GM19240 (cell line): ENCODE measurements at regions not wholly inside any gene's neighbourhood (a gene's known extent, or its start where the extent isn't known, plus 50 kb on each side); places are given as distances from the start of the nearest gene placed in this dataset.
"Not testable (repeated sequence)": the region's sequence is repeated elsewhere in the genome, so short reads cannot be mapped to it uniquely, and the experiment has no call there.

Experiments used
- DNase-seq: peaks from one replicate; pipeline ENCODE4 v3.0.0; 2011; ENCODE audit warnings: low spot score; ENCODE audit not compliant: insufficient read length

- DNase-seq, result no peak
Observed at GRCh38 chr12:111155521-111155920, 213.4 kb downstream of the PHETA1 start.

GRCh38 chr12:111155020-111155419 lies 213.9 kb downstream of the PHETA1 start:
- no peak for DNase-seq

GRCh38 chr12:111154147-111154834 lies 214.6 kb downstream of the PHETA1 start:
- DNase-seq, result no peak

- DNase-seq, result no peak
Observed at GRCh38 chr12:111152561-111152960, 216.3 kb downstream of the PHETA1 start.

- no peak for DNase-seq
Observed at GRCh38 chr12:111150921-111151840, 217.7 kb downstream of the PHETA1 start.

- DNase-seq, result no peak
Observed at GRCh38 chr12:111150360-111150759, 218.5 kb downstream of the PHETA1 start.

GRCh38 chr12:111149299-111149698 lies 219.6 kb downstream of the PHETA1 start:
- DNase-seq, result no peak

GRCh38 chr12:111148005-111148404 lies 220.9 kb downstream of the PHETA1 start:
- no peak for DNase-seq

- no peak for DNase-seq
Observed at GRCh38 chr12:111143271-111143670, 222.9 kb upstream of the MYL2 start.

- no peak for DNase-seq
Observed at GRCh38 chr12:111141205-111141604, 220.8 kb upstream of the MYL2 start.

- DNase-seq, result no peak
Observed at GRCh38 chr12:111138016-111138415, 217.6 kb upstream of the MYL2 start.

- DNase-seq, result no peak
Observed at GRCh38 chr12:111135293-111135832, 215.0 kb upstream of the MYL2 start.

- no peak for DNase-seq
Observed at GRCh38 chr12:111130336-111130735, 210.0 kb upstream of the MYL2 start.

- no peak for DNase-seq
Observed at GRCh38 chr12:111129149-111129767, 208.9 kb upstream of the MYL2 start.

GRCh38 chr12:111126331-111126730 lies 206.0 kb upstream of the MYL2 start:
- no peak for DNase-seq

GRCh38 chr12:111124183-111124582 lies 203.8 kb upstream of the MYL2 start:
- DNase-seq, result no peak

- no peak for DNase-seq
Observed at GRCh38 chr12:111123390-111123789, 203.0 kb upstream of the MYL2 start.

GRCh38 chr12:111122458-111122878 lies 202.1 kb upstream of the MYL2 start:
- no peak for DNase-seq

- DNase-seq, result no peak
Observed at GRCh38 chr12:111121840-111122239, 201.5 kb upstream of the MYL2 start.

- DNase-seq, result no peak
Observed at GRCh38 chr12:111120578-111120977, 200.2 kb upstream of the MYL2 start.

- no peak for DNase-seq
Observed at GRCh38 chr12:111117017-111117416, 196.6 kb upstream of the MYL2 start.

GRCh38 chr12:111113313-111113712 lies 192.9 kb upstream of the MYL2 start:
- DNase-seq, result not testable (repeated sequence)
